ENCODE measurements at regions not wholly inside any gene's neighbourhood (a gene's known extent, or its start where the extent isn't known, plus 50 kb on each side); places are given as distances from the start of the nearest gene placed in this dataset.

GRCh38 chr11:95684701-95685100 lies 104.9 kb downstream of the FAM76B start:
- TF ChIP-seq MAX (IDR thresholded peaks at IDR 0.05) (no peak), TAF1 (IDR thresholded peaks at IDR 0.05; ENCODE audit: low read depth) (no peak), NFIC (IDR thresholded peaks at IDR 0.05) (no peak), CEBPB (IDR thresholded peaks at IDR 0.05) (no peak), REST (IDR thresholded peaks at IDR 0.05; ENCODE audit: low read depth) (no peak)

- no peak for TF ChIP-seq USF1 (IDR thresholded peaks at IDR 0.05)
- TF ChIP-seq EGR1 (IDR thresholded peaks at IDR 0.05): no peak
- TF ChIP-seq NFIC (IDR thresholded peaks at IDR 0.05): no peak
- TF ChIP-seq YY1 (IDR thresholded peaks at IDR 0.05; ENCODE audit: low read depth): no peak
- no peak for TF ChIP-seq FOXM1 (IDR thresholded peaks at IDR 0.05; ENCODE audit: borderline replicate concordance, low read depth)
- TF ChIP-seq ZBTB7A (IDR thresholded peaks at IDR 0.05; ENCODE audit: low read depth): no peak
- TF ChIP-seq CEBPB (IDR thresholded peaks at IDR 0.05): no peak
- TF ChIP-seq EP300 (IDR thresholded peaks at IDR 0.05; ENCODE audit: borderline replicate concordance): no peak
- TF ChIP-seq TAF1 (IDR thresholded peaks at IDR 0.05; ENCODE audit: low read depth): no peak
- no peak for TF ChIP-seq REST (IDR thresholded peaks at IDR 0.05; ENCODE audit: low read depth)
- TF ChIP-seq TCF12 (IDR thresholded peaks at IDR 0.05; ENCODE audit: low read depth): no peak
- TF ChIP-seq MAX (IDR thresholded peaks at IDR 0.05): no peak
- TF ChIP-seq CREB1 (IDR thresholded peaks at IDR 0.05; ENCODE audit: low read depth): no peak
- TF ChIP-seq TEAD4 (IDR thresholded peaks at IDR 0.05): no peak
- no peak for TF ChIP-seq RAD21 (IDR thresholded peaks at IDR 0.05; ENCODE audit: low read depth)
These were observed 105.4 kb downstream of the FAM76B start for GRCh38 chr11:95684170-95684569.

- TF ChIP-seq TAF1 (IDR thresholded peaks at IDR 0.05; ENCODE audit: low read depth) (no peak), TCF12 (IDR thresholded peaks at IDR 0.05; ENCODE audit: low read depth) (no peak), ZBTB7A (IDR thresholded peaks at IDR 0.05; ENCODE audit: low read depth) (no peak), RAD21 (IDR thresholded peaks at IDR 0.05; ENCODE audit: low read depth) (no peak), FOXM1 (IDR thresholded peaks at IDR 0.05; ENCODE audit: borderline replicate concordance, low read depth) (no peak), CEBPB (IDR thresholded peaks at IDR 0.05) (no peak), USF1 (IDR thresholded peaks at IDR 0.05) (no peak), EP300 (IDR thresholded peaks at IDR 0.05; ENCODE audit: borderline replicate concordance) (no peak), NFIC (IDR thresholded peaks at IDR 0.05) (no peak), TEAD4 (IDR thresholded peaks at IDR 0.05) (no peak), CREB1 (IDR thresholded peaks at IDR 0.05; ENCODE audit: low read depth) (no peak), YY1 (IDR thresholded peaks at IDR 0.05; ENCODE audit: low read depth) (no peak), EGR1 (IDR thresholded peaks at IDR 0.05) (no peak), MAX (IDR thresholded peaks at IDR 0.05) (no peak), REST (IDR thresholded peaks at IDR 0.05; ENCODE audit: low read depth) (no peak)
These were observed 107.0 kb downstream of the FAM76B start for GRCh38 chr11:95682552-95682951.

- no peak for TF ChIP-seq TEAD4 (IDR thresholded peaks at IDR 0.05)
- peak; percentile 89 for TF ChIP-seq CEBPB (IDR thresholded peaks at IDR 0.05)
- TF ChIP-seq TAF1 (IDR thresholded peaks at IDR 0.05; ENCODE audit: low read depth): no peak
- no peak for TF ChIP-seq NFIC (IDR thresholded peaks at IDR 0.05)
These were observed 109.2 kb downstream of the FAM76B start for GRCh38 chr11:95680169-95680929.
